ENCODE measurements at regions not wholly inside any gene's neighbourhood (a gene's known extent, or its start where the extent isn't known, plus 50 kb on each side); places are given as distances from the start of the nearest gene placed in this dataset.

DNA sequence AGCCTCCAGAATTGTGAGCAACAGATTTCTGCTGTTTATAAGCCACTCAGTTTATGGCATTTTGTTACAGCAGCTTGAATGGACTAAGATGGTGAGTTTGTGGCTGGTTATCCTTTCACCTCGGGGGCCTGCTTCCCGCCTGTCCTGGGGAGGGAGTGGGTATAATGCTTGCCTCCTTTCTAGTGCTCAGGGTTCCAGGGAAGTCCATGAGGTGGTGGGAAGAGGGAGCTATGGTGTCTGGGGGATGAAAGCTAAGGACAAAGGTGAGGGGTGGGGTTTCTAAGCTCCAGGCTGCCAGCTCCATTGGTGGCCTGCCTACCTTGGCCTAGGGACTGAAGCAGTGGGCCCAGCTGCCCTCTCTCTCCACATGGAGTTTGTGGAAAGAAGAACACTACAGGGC, 50.2 kb upstream of the SDK2 start:
- 69% methylated on average over 2 of the region's 2 CpGs for WGBS
- Histone ChIP-seq H3K27me3 (ENCODE audit: insufficient read depth, low read length) (no peaks in the 10 kb centered on the region), H3K9ac (ENCODE audit: low read depth, low read length) (no peak overlapping the region), H3K36me3 (ENCODE audit: insufficient read depth, low read length) (no peaks in the 10 kb centered on the region), H3K4me3 (ENCODE audit: low read length) (no peak overlapping the region), H3K27ac (ENCODE audit: low read depth, low read length) (no peak overlapping the region), H3K9me3 (ENCODE audit: insufficient read depth, low read depth, low read length) (no peaks in the 10 kb centered on the region), H3K4me1 (ENCODE audit: insufficient read depth, low read length) (peaks cover 17% of the 10 kb centered on the region)

GRCh38 chr17:73695035-73695738, 50.9 kb upstream of the SDK2 start:
- H3K27me3 ChIP-seq (ENCODE audit: insufficient read depth, low read length): no peaks in the 10 kb centered on the region
- 82% methylated on average over 2 of the region's 2 CpGs for WGBS
- H3K9ac ChIP-seq (ENCODE audit: low read depth, low read length): no peak overlapping the region
- H3K4me1 ChIP-seq (ENCODE audit: insufficient read depth, low read length): peaks cover 17% of the 10 kb centered on the region
- H3K4me3 ChIP-seq (ENCODE audit: low read length): no peak overlapping the region
- H3K27ac ChIP-seq (ENCODE audit: low read depth, low read length): no peak overlapping the region
- no peaks in the 10 kb centered on the region for H3K36me3 ChIP-seq (ENCODE audit: insufficient read depth, low read length)
- no peaks in the 10 kb centered on the region for H3K9me3 ChIP-seq (ENCODE audit: insufficient read depth, low read depth, low read length)

- Histone ChIP-seq H3K27me3 (ENCODE audit: insufficient read depth, low read length) (no peaks in the 10 kb centered on the region), H3K9me3 (ENCODE audit: insufficient read depth, low read depth, low read length) (no peaks in the 10 kb centered on the region)
Observed at GRCh38 chr17:73696251-73696650, 52.0 kb upstream of the SDK2 start.

DNA sequence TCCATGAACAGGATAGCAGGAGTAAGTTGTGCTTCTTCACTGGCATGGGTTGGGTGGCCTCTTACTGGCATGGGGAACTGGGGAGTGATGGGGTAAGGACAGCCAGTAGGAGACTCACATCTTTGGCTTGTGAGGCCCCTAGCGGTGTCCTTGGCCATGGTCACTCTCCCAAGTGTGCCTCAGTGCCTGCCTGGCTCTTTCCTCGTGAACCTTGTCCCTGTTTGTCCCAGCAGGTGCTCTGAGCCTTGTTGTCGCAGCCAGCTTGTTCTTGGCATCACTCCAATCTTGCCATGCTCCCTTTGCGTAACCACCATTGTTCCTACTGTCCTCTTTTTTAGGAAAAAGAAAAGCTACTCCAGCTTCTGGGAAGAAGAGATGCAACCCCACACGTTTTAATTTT, 53.6 kb upstream of the SDK2 start:
- 70% methylated on average over 4 of the region's 5 CpGs for WGBS
- no peak overlapping the region for H3K27ac ChIP-seq (ENCODE audit: low read depth, low read length)
- no peaks in the 10 kb centered on the region for H3K27me3 ChIP-seq (ENCODE audit: insufficient read depth, low read length)
- H3K9me3 ChIP-seq (ENCODE audit: insufficient read depth, low read depth, low read length): no peaks in the 10 kb centered on the region
- H3K4me3 ChIP-seq (ENCODE audit: low read length): no peak overlapping the region
- no peaks in the 10 kb centered on the region for H3K4me1 ChIP-seq (ENCODE audit: insufficient read depth, low read length)
- H3K36me3 ChIP-seq (ENCODE audit: insufficient read depth, low read length): no peaks in the 10 kb centered on the region
- H3K9ac ChIP-seq (ENCODE audit: low read depth, low read length): no peak overlapping the region

More at GRCh38 chr17:73696251-73696650, 52.0 kb upstream of the SDK2 start:
- Histone ChIP-seq H3K36me3 (ENCODE audit: insufficient read depth, low read length) (no peaks in the 10 kb centered on the region), H3K4me1 (ENCODE audit: insufficient read depth, low read length) (peaks cover 10% of the 10 kb centered on the region), H3K27ac (ENCODE audit: low read depth, low read length) (no peak overlapping the region), H3K9ac (ENCODE audit: low read depth, low read length) (no peak overlapping the region), H3K4me3 (ENCODE audit: low read length) (no peak overlapping the region)
- WGBS: 91% methylated on average over 3 of the region's 3 CpGs

- no peak overlapping the region for H3K4me3 ChIP-seq (ENCODE audit: low read length)
Observed at GRCh38 chr17:73698966-73699365, 54.7 kb upstream of the SDK2 start.

DNA sequence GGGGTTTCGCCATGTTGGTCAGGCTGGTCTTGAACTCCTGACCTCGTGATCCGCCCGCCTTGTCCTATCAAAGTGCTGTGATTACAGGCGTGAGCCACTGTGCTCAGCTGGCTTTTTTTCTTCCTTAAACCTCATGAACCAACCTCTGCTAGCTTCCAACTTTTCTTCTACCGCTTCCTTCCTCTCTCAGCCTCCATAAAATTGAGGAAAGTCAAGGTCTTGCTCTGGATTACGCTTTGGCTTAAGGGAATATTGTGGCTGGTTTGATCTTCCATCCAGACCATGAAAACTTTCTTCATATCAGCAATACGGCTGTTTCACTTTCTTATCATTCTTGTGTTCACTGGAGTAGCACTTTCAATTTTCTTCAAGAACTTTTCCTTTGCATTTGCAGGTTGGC, 57.5 kb upstream of the SDK2 start:
- Histone ChIP-seq H3K27me3 (ENCODE audit: insufficient read depth, low read length) (no peaks in the 10 kb centered on the region), H3K4me3 (ENCODE audit: low read length) (no peak overlapping the region), H3K9me3 (ENCODE audit: insufficient read depth, low read depth, low read length) (no peaks in the 10 kb centered on the region), H3K4me1 (ENCODE audit: insufficient read depth, low read length) (no peaks in the 10 kb centered on the region), H3K27ac (ENCODE audit: low read depth, low read length) (no peak overlapping the region), H3K36me3 (ENCODE audit: insufficient read depth, low read length) (no peaks in the 10 kb centered on the region), H3K9ac (ENCODE audit: low read depth, low read length) (no peak overlapping the region)
- WGBS: 95% methylated on average over 8 of the region's 8 CpGs

More at GRCh38 chr17:73698966-73699365, 54.7 kb upstream of the SDK2 start:
- 88% methylated on average over 5 of the region's 5 CpGs for WGBS
- no peaks in the 10 kb centered on the region for H3K36me3 ChIP-seq (ENCODE audit: insufficient read depth, low read length)
- H3K9ac ChIP-seq (ENCODE audit: low read depth, low read length): no peak overlapping the region
- no peaks in the 10 kb centered on the region for H3K4me1 ChIP-seq (ENCODE audit: insufficient read depth, low read length)
- no peak overlapping the region for H3K27ac ChIP-seq (ENCODE audit: low read depth, low read length)
- no peaks in the 10 kb centered on the region for H3K27me3 ChIP-seq (ENCODE audit: insufficient read depth, low read length)
- no peaks in the 10 kb centered on the region for H3K9me3 ChIP-seq (ENCODE audit: insufficient read depth, low read depth, low read length)

DNA sequence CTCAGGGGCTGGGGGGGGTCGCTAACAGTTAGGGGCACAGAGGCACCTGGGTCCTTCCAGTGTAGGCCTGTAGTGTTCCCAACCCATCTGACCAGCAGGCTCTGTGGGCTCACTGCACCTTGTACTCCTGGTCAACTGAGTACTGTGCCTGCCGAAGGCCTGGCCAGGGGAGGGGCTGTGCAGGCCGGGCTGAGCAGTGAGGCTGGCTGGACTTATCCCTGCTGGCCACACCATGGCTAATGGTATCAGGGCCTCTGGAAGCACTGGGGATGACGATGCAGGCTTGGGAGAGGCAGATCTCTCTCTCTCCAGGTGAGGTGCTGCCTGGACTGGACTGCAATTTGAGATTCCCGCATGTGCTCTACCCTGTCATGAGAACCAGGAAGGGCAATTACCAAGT, 58.9 kb upstream of the SDK2 start:
- Histone ChIP-seq H3K27ac (ENCODE audit: low read depth, low read length) (no peak overlapping the region), H3K4me3 (ENCODE audit: low read length) (no peak overlapping the region), H3K9ac (ENCODE audit: low read depth, low read length) (no peak overlapping the region), H3K36me3 (ENCODE audit: insufficient read depth, low read length) (no peaks in the 10 kb centered on the region), H3K9me3 (ENCODE audit: insufficient read depth, low read depth, low read length) (no peaks in the 10 kb centered on the region), H3K4me1 (ENCODE audit: insufficient read depth, low read length) (no peaks in the 10 kb centered on the region), H3K27me3 (ENCODE audit: insufficient read depth, low read length) (no peaks in the 10 kb centered on the region)
- 83% methylated on average over 5 of the region's 5 CpGs for WGBS

DNA sequence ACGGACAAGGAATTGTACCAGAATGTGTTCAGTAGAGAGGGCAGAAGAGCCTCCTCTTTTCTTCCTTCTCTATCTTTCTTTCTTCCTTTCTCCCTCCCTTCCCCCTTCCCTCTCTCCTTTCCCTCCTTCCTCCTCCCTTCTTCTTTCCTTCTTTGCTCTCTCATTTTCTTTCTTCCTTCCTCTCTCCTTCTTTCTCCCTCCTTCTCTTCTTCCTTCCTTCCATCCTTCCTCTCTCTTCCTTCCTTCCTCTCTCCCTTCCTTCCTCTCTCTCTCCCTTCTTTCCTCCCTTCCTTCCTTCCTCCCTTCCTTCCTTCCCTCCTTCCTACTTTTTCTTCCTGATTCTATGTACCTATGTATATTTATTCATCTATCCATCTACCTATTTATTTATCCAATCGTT, 59.7 kb upstream of the SDK2 start:
- WGBS: 94% methylated on average over 2 of the region's 2 CpGs
- no peak overlapping the region for H3K9ac ChIP-seq (ENCODE audit: low read depth, low read length)
- no peak overlapping the region for H3K4me3 ChIP-seq (ENCODE audit: low read length)
- H3K27me3 ChIP-seq (ENCODE audit: insufficient read depth, low read length): 0 out of 2 replicates have a peak, but pooled peaks cover under 1% of the 10 kb centered on the region
- no peaks in the 10 kb centered on the region for H3K9me3 ChIP-seq (ENCODE audit: insufficient read depth, low read depth, low read length)
- H3K36me3 ChIP-seq (ENCODE audit: insufficient read depth, low read length): no peaks in the 10 kb centered on the region
- H3K4me1 ChIP-seq (ENCODE audit: insufficient read depth, low read length): no peaks in the 10 kb centered on the region
- no peak overlapping the region for H3K27ac ChIP-seq (ENCODE audit: low read depth, low read length)

GRCh38 chr17:73705594-73705993, 61.3 kb upstream of the SDK2 start:
- Histone ChIP-seq H3K27ac (ENCODE audit: low read depth, low read length) (no peak overlapping the region), H3K27me3 (ENCODE audit: insufficient read depth, low read length) (0 out of 2 replicates have a peak, but pooled peaks cover 5% of the 10 kb centered on the region), H3K9me3 (ENCODE audit: insufficient read depth, low read depth, low read length) (no peaks in the 10 kb centered on the region), H3K9ac (ENCODE audit: low read depth, low read length) (no peak overlapping the region), H3K4me3 (ENCODE audit: low read length) (no peak overlapping the region), H3K4me1 (ENCODE audit: insufficient read depth, low read length) (0 out of 2 replicates have a peak, but pooled peaks cover 2% of the 10 kb centered on the region), H3K36me3 (ENCODE audit: insufficient read depth, low read length) (no peaks in the 10 kb centered on the region)
- 79% methylated on average over 5 of the region's 7 CpGs for WGBS

GRCh38 chr17:73706428-73706827, 62.2 kb upstream of the SDK2 start:
- Histone ChIP-seq H3K4me1 (ENCODE audit: insufficient read depth, low read length) (0 out of 2 replicates have a peak, but pooled peaks cover 2% of the 10 kb centered on the region), H3K4me3 (ENCODE audit: low read length) (no peak overlapping the region), H3K36me3 (ENCODE audit: insufficient read depth, low read length) (no peaks in the 10 kb centered on the region), H3K9ac (ENCODE audit: low read depth, low read length) (no peak overlapping the region), H3K27ac (ENCODE audit: low read depth, low read length) (no peak overlapping the region), H3K9me3 (ENCODE audit: insufficient read depth, low read depth, low read length) (no peaks in the 10 kb centered on the region), H3K27me3 (ENCODE audit: insufficient read depth, low read length) (0 out of 2 replicates have a peak, but pooled peaks cover 5% of the 10 kb centered on the region)
- 87% methylated on average over 12 of the region's 12 CpGs for WGBS

DNA sequence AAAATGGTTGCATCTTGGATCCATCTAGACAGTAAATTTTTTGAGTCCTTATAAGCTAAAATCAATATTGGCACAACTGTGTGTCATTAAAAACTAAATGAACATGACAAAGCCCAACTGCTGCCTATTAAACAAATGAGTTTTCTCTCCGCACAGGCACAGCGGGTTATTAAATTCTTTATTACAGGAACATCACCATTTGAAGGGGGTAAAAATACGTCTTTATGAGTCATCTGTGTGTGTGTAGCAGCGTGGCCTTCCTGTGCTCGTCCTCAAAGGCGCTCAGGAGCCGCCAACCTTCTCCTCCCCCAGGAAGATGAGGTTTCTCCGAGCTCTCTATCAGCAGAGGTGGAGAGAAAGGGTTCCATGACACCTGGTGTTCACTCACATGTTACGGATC, 62.6 kb upstream of the SDK2 start:
- no peak overlapping the region for H3K4me3 ChIP-seq (ENCODE audit: low read length)
- 91% methylated on average over 5 of the region's 9 CpGs for WGBS
- no peak overlapping the region for H3K9ac ChIP-seq (ENCODE audit: low read depth, low read length)
- H3K4me1 ChIP-seq (ENCODE audit: insufficient read depth, low read length): 0 out of 2 replicates have a peak, but pooled peaks cover 2% of the 10 kb centered on the region
- no peaks in the 10 kb centered on the region for H3K9me3 ChIP-seq (ENCODE audit: insufficient read depth, low read depth, low read length)
- no peaks in the 10 kb centered on the region for H3K36me3 ChIP-seq (ENCODE audit: insufficient read depth, low read length)
- H3K27ac ChIP-seq (ENCODE audit: low read depth, low read length): no peak overlapping the region
- 0 out of 2 replicates have a peak, but pooled peaks cover 5% of the 10 kb centered on the region for H3K27me3 ChIP-seq (ENCODE audit: insufficient read depth, low read length)

All from HUES64 (cell line).